Keratinocyte (primary cell): ENCODE measurements at regions not wholly inside any gene's neighbourhood (a gene's known extent, or its start where the extent isn't known, plus 50 kb on each side); places are given as distances from the start of the nearest gene placed in this dataset.

ENCODE experiments used
- DNase-seq: peaks from one replicate; pipeline ENCODE4 v3.0.0-alpha.2; 2011; ENCODE audit warnings: low read depth, missing footprints, low spot score
- FAIRE-seq: peaks from 2 replicates; lab custom pipeline; 2011; peaks lifted over from hg19 to GRCh38; lab: Jason Lieb, UNC
- H2AFZ ChIP-seq: 2 replicates; pipeline ENCODE4 v1.6.0; 2012; ENCODE audit warnings: low read length, control low read depth, inconsistent platforms; ENCODE audit not compliant: control insufficient read depth
- H3K27ac ChIP-seq: 2 replicates; pipeline ENCODE4 v1.5.1; 2011; ENCODE audit warnings: low read length; ENCODE audit not compliant: control insufficient read depth, insufficient read depth
- H3K27me3 ChIP-seq: 3 replicates; pipeline ENCODE4 v1.6.0; 2011; ENCODE audit warnings: low read length; ENCODE audit not compliant: control insufficient read depth, insufficient read depth; ENCODE audit errors: extremely low read depth
- H3K36me3 ChIP-seq, 2 experiments: 2 replicates in 1 of 2; 3 replicates in 1 of 2; pipeline ENCODE4 v1.5.1; 2011; ENCODE audit warnings: low read length in 2 of 2, mild to moderate bottlenecking in 1 of 2; ENCODE audit not compliant: control insufficient read depth in 2 of 2, insufficient read depth in 2 of 2; ENCODE audit errors: extremely low read depth in 1 of 2
- H3K4me1 ChIP-seq: 3 replicates; pipeline ENCODE4 v1.5.1; 2011; ENCODE audit warnings: low read length; ENCODE audit not compliant: control insufficient read depth, insufficient read depth; ENCODE audit errors: extremely low read depth
- H3K4me2 ChIP-seq: 3 replicates; pipeline ENCODE4 v1.6.0; 2011; ENCODE audit warnings: low read depth, low read length; ENCODE audit not compliant: control insufficient read depth, insufficient read depth; ENCODE audit errors: extremely low read depth
- H3K4me3 ChIP-seq, 3 experiments: fragments of 200-600 bp in 1 of 3; sonication (generic) in 1 of 3; 2 replicates in 2 of 3; 3 replicates in 1 of 3; pipeline ENCODE4 v1.5.1; 2011 to 2016; ENCODE audit warnings: low read length in 3 of 3, mild to moderate bottlenecking in 3 of 3, control low read depth in 2 of 3, inconsistent platforms in 1 of 3, low read depth in 1 of 3, mixed read lengths in 1 of 3, mixed run types in 1 of 3, moderate library complexity in 1 of 3; ENCODE audit not compliant: control insufficient read depth in 2 of 3, insufficient read depth in 2 of 3; ENCODE audit errors: extremely low read depth in 1 of 3
- H3K79me2 ChIP-seq: 2 replicates; pipeline ENCODE4 v1.6.0; 2012; ENCODE audit warnings: low read length; ENCODE audit not compliant: control insufficient read depth, insufficient read depth
- H3K9ac ChIP-seq: 3 replicates; pipeline ENCODE4 v1.6.0; 2011; ENCODE audit warnings: low read length; ENCODE audit not compliant: control insufficient read depth, insufficient read depth; ENCODE audit errors: extremely low read depth
- H3K9me1 ChIP-seq: 3 replicates; pipeline ENCODE4 v1.6.0; 2011; ENCODE audit warnings: low read length; ENCODE audit not compliant: control insufficient read depth, insufficient read depth; ENCODE audit errors: extremely low read depth
- H3K9me3 ChIP-seq: 2 replicates; pipeline ENCODE4 v1.5.1; 2012; ENCODE audit warnings: low read depth, low read length; ENCODE audit not compliant: control insufficient read depth
- H4K20me1 ChIP-seq: 3 replicates; pipeline ENCODE4 v1.6.0; 2011; ENCODE audit warnings: low read length; ENCODE audit not compliant: control insufficient read depth, insufficient read depth; ENCODE audit errors: extremely low read depth
- CTCF ChIP-seq, 3 experiments: IDR thresholded peaks in 1 of 3; conservative IDR thresholded peaks in 1 of 3; optimal IDR thresholded peaks in 1 of 3; 2 replicates in 2 of 3; 3 replicates in 1 of 3; pipeline versions ENCODE3 to v1.5.1; 2011; ENCODE audit warnings: low read length in 3 of 3, mild to moderate bottlenecking in 3 of 3, moderate library complexity in 2 of 3, control low read depth in 1 of 3, inconsistent platforms in 1 of 3; ENCODE audit not compliant: insufficient read depth in 2 of 3; ENCODE audit errors: extremely low read depth in 1 of 3
- EZH2 ChIP-seq: IDR thresholded peaks from one replicate; pipeline ENCODE4 v1.6.1; 2012; ENCODE audit warnings: inconsistent platforms, mild to moderate bottlenecking, low read length, moderate library complexity
- dilution Hi-C: fragments of 300-500 bp; cut with MboI; formaldehyde crosslinking; loops from one replicate; pipeline ENCODE4 v1.7.0; 2020; ENCODE audit warnings: low sequenced_read_pairs; ENCODE audit not compliant: extremely low pct_ligation_motif_present

- DNase-seq, result no peak
- Histone ChIP-seq H3K9me3 (no peaks in the 10 kb centered on the region), H3K4me3 (no peak overlapping the region), H3K27ac (no peak overlapping the region), H3K9ac (no peak overlapping the region), H3K79me2 (no peaks in the 10 kb centered on the region), H2AFZ (no peak overlapping the region), H3K4me2 (no peak overlapping the region), H3K9me1 (no peaks in the 10 kb centered on the region), H4K20me1 (no peaks in the 10 kb centered on the region), H3K36me3 (no peaks in the 10 kb centered on the region), H3K4me1 (no peaks in the 10 kb centered on the region), H3K27me3 (no peaks in the 10 kb centered on the region)
- FAIRE-seq, result no peak
- dilution Hi-C loops, result no loop called here
- no peak for TF ChIP-seq CTCF (optimal IDR thresholded peaks at IDR 0.05 in 1 of 3, IDR thresholded peaks at IDR 0.05 in 1 of 3, conservative IDR thresholded peaks at IDR 0.05 in 1 of 3; ENCODE audit: extremely low read depth in 1 of 3, insufficient read depth in 2 of 3, low read length in 3 of 3)
- TF ChIP-seq EZH2, result no peak
Observed at GRCh38 chr5:23028445-23029021, 175.4 kb upstream of the CDH12 start.

GRCh38 chr5:23027830-23028229 is 174.7 kb upstream of the CDH12 start:
- FAIRE-seq, result no peak
- dilution Hi-C loops, result no loop called here
- H3K9ac ChIP-seq, result no peak overlapping the region

More at GRCh38 chr5:23027830-23028229, 174.7 kb upstream of the CDH12 start:
- Histone ChIP-seq H3K79me2 (no peaks in the 10 kb centered on the region), H3K9me1 (no peaks in the 10 kb centered on the region), H2AFZ (no peak overlapping the region), H3K4me2 (no peak overlapping the region), H3K9me3 (no peaks in the 10 kb centered on the region), H3K36me3 (no peaks in the 10 kb centered on the region), H3K4me3 (no peak overlapping the region), H3K4me1 (no peaks in the 10 kb centered on the region), H3K27ac (no peak overlapping the region), H4K20me1 (no peaks in the 10 kb centered on the region), H3K27me3 (no peaks in the 10 kb centered on the region)
- no peak for TF ChIP-seq CTCF (optimal IDR thresholded peaks at IDR 0.05 in 1 of 3, IDR thresholded peaks at IDR 0.05 in 1 of 3, conservative IDR thresholded peaks at IDR 0.05 in 1 of 3; ENCODE audit: extremely low read depth in 1 of 3, insufficient read depth in 2 of 3, low read length in 3 of 3)
- no peak for TF ChIP-seq EZH2
- no peak for DNase-seq
